ENCODE measurements at regions not wholly inside any gene's neighbourhood (a gene's known extent, or its start where the extent isn't known, plus 50 kb on each side); places are given as distances from the start of the nearest gene placed in this dataset.

DNA sequence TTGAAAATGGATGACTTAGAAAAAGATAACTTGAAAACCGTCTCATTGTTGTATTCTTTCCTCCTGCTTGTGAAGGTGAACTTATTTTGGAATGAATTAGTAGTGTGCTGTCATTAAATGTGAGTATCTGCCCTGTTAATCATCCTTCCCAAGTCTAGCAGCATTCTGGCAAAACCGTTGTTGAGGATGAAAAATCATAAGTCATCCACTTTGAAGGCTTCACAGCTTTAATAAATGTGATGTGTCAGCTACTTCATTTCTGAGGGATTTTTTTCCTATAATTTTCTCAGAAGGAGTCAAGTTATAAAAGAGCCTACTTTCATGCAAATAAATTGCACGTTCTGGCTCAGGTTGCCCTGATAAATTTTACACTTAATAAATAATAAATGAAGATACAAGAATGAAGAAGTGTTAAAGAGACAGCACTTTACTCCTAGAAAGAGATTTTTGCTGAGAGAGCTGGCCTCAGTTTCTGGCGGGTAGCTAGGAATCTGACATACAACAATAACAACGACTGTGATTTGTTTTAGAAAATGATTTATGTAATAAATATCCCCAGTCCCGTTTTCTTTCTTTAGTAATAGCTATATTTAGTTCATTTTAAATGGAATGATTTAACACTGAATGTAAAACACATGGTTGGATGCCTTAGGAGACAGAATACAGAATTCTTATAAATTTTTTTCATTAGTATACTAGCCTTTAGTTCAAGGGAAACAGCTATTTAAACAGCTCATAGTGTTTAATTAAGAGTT lies 516.5 kb upstream of the KLF6 start:
- no peaks in the 10 kb centered on the region for H3K9me3 ChIP-seq (ENCODE audit: insufficient read depth, low read length)
- H3K36me3 ChIP-seq (ENCODE audit: low read length) = no peaks in the 10 kb centered on the region
- no peaks in the 10 kb centered on the region for H3K79me2 ChIP-seq (ENCODE audit: insufficient read depth, low read length)
- no peak overlapping the region for H3K4me3 ChIP-seq (ENCODE audit: insufficient read depth, low read length, poor library complexity, severe bottlenecking)
- no peaks in the 10 kb centered on the region for H3F3A ChIP-seq (ENCODE audit: insufficient read depth)
- H3K27me3 ChIP-seq (ENCODE audit: low read length) = no peaks in the 10 kb centered on the region
- no peak overlapping the region for H3K27ac ChIP-seq (ENCODE audit: low read depth, low read length)
- H2AFZ ChIP-seq (ENCODE audit: low read depth, low read length, severe bottlenecking) = no peak overlapping the region
- no peaks in the 10 kb centered on the region for H4K20me1 ChIP-seq (ENCODE audit: low read depth, low read length)
- no peak for TF ChIP-seq EZH2phosphoT487 (conservative IDR thresholded peaks at IDR 0.05; ENCODE audit: low read length)
- TF ChIP-seq, protein P1, sequence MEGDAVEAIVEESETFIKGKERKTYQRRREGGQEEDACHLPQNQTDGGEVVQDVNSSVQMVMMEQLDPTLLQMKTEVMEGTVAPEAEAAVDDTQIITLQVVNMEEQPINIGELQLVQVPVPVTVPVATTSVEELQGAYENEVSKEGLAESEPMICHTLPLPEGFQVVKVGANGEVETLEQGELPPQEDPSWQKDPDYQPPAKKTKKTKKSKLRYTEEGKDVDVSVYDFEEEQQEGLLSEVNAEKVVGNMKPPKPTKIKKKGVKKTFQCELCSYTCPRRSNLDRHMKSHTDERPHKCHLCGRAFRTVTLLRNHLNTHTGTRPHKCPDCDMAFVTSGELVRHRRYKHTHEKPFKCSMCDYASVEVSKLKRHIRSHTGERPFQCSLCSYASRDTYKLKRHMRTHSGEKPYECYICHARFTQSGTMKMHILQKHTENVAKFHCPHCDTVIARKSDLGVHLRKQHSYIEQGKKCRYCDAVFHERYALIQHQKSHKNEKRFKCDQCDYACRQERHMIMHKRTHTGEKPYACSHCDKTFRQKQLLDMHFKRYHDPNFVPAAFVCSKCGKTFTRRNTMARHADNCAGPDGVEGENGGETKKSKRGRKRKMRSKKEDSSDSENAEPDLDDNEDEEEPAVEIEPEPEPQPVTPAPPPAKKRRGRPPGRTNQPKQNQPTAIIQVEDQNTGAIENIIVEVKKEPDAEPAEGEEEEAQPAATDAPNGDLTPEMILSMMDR (IDR thresholded peaks at IDR 0.05; ENCODE audit: insufficient read depth, low read length, poor library complexity, severe bottlenecking) = no peak
- H3K4me2 ChIP-seq (ENCODE audit: low read depth, low read length, poor library complexity, severe bottlenecking) = no peak overlapping the region
- no peaks in the 10 kb centered on the region; the same call in 1 of the 2 replicates for H3K9me2 ChIP-seq (replicated peaks; ENCODE audit: insufficient read depth, low read length)
- H3K9ac ChIP-seq (ENCODE audit: low read length) = no peak overlapping the region

DNA sequence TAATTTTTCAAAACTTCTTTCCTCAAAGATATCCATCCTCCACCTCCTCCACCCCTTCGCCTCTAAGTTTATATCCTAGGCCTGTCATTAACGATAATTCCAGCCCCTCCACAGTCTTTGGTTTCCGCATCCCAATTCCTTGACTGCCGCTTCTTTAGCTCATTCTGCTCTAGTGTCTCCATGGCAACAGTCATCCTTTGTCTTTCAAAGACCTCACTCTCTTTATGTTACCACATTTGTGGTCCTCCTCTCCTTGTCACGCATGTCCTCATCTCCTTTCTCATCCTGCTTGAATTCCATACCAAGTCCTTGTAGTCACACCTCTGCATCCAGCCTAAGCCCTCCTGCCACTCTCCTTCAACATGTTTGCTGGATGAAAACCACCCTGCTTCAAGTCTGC lies 511.2 kb upstream of the KLF6 start:
- Histone ChIP-seq H3K4me3 (ENCODE audit: insufficient read depth, low read length, poor library complexity, severe bottlenecking) (no peak overlapping the region), H3K27me3 (ENCODE audit: low read length) (no peaks in the 10 kb centered on the region), H3K9ac (ENCODE audit: low read length) (no peak overlapping the region), H3K9me2 (replicated peaks; ENCODE audit: insufficient read depth, low read length) (no peaks in the 10 kb centered on the region; the same call in 1 of the 2 replicates), H3F3A (ENCODE audit: insufficient read depth) (no peaks in the 10 kb centered on the region), H4K20me1 (ENCODE audit: low read depth, low read length) (no peaks in the 10 kb centered on the region), H3K79me2 (ENCODE audit: insufficient read depth, low read length) (no peaks in the 10 kb centered on the region), H2AFZ (ENCODE audit: low read depth, low read length, severe bottlenecking) (no peak overlapping the region), H3K36me3 (ENCODE audit: low read length) (no peaks in the 10 kb centered on the region), H3K27ac (ENCODE audit: low read depth, low read length) (no peak overlapping the region), H3K4me2 (ENCODE audit: low read depth, low read length, poor library complexity, severe bottlenecking) (no peak overlapping the region), H3K9me3 (ENCODE audit: insufficient read depth, low read length) (no peaks in the 10 kb centered on the region)
- TF ChIP-seq, protein P1 (IDR thresholded peaks at IDR 0.05; ENCODE audit: insufficient read depth, low read length, poor library complexity, severe bottlenecking) = no peak
- no peak for TF ChIP-seq EZH2phosphoT487 (conservative IDR thresholded peaks at IDR 0.05; ENCODE audit: low read length)

DNA sequence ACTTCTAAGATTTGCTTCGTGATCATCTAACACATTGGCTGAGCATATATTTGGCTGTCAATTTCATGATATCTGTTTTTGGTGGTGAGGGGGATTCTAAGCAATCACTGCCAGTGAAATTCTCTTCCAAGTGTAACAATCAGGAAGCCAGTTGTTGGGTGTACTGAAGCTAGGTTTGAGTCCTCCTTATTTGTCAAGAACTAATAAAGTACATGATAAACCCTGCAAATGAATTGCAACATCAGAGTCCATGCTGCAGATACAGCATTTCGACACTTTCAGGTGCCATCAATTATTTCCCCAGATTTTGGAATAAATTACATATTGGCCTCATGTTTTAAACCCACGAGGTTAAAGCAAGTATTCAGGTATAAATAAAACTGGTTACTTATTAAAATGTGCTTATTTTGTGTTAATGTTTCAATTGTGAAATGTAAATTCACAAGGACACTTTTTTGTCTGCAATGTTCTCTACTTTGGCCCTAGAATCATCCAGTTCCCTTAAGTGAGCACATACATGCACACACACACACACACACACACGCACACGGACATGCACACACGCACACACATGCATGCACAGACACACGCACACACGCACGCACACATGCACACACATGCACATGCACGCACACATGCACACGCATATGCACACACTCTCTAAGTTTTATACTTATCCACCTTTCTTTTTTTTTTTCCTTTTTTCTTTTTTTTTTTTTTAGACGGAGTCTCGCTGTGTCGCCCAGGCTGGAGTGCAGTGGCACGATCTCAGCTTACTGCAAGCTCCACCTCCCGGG lies 510.2 kb upstream of the KLF6 start:
- Histone ChIP-seq H2AFZ (ENCODE audit: low read depth, low read length, severe bottlenecking) (no peak overlapping the region), H3K79me2 (ENCODE audit: insufficient read depth, low read length) (no peaks in the 10 kb centered on the region), H3K27me3 (ENCODE audit: low read length) (no peaks in the 10 kb centered on the region), H3K36me3 (ENCODE audit: low read length) (no peaks in the 10 kb centered on the region), H3K27ac (ENCODE audit: low read depth, low read length) (no peak overlapping the region), H3K9me3 (ENCODE audit: insufficient read depth, low read length) (no peaks in the 10 kb centered on the region), H4K20me1 (ENCODE audit: low read depth, low read length) (no peaks in the 10 kb centered on the region), H3K9ac (ENCODE audit: low read length) (no peak overlapping the region), H3F3A (ENCODE audit: insufficient read depth) (no peaks in the 10 kb centered on the region), H3K9me2 (replicated peaks; ENCODE audit: insufficient read depth, low read length) (no peaks in the 10 kb centered on the region; the same call in 1 of the 2 replicates), H3K4me2 (ENCODE audit: low read depth, low read length, poor library complexity, severe bottlenecking) (no peak overlapping the region), H3K4me3 (ENCODE audit: insufficient read depth, low read length, poor library complexity, severe bottlenecking) (no peak overlapping the region)
- no peak for TF ChIP-seq EZH2phosphoT487 (conservative IDR thresholded peaks at IDR 0.05; ENCODE audit: low read length)
- TF ChIP-seq, protein P1 (IDR thresholded peaks at IDR 0.05; ENCODE audit: insufficient read depth, low read length, poor library complexity, severe bottlenecking) = no peak
